HT1080 (cell line): ENCODE measurements at regions not wholly inside any gene's neighbourhood (a gene's known extent, or its start where the extent isn't known, plus 50 kb on each side); places are given as distances from the start of the nearest gene placed in this dataset.

Experiments
- DNase-seq: peaks from one replicate; pipeline ENCODE4 v3.0.0-alpha.2; 2015; ENCODE audit warnings: low read depth

DNA sequence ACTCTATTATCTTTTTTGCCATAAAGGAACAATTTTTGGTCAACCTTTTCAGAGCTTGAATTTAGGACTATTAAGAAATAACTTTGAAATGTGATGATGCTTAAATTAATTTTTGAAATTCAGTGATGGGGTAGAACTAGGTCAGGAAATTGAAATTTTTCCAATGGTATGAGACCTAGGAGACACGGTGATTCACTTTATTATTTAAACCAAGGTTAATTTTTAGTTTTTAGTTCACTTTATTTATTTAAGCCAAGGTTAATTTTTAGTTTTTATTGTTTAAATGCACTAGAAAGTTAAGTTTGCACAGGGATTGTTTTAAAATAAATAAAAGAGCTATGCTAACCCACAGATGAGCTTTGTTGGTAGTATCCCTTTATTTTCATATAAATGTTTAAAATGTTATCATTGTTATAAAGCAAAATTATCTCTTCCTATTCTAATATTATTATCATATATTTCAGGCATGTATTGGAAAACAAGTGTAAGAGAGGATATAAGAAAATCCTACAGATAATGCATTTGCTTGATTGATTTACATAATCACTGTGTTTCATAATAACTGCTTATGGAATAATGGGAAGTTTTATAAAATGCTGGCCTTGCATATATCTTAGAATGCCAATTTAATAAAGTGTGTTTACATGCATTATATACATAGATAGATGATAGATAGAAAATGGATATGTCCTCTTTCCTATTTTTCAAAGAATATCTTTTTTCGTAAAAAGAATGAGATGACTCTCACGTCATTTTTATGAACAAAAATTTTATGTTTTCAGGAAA is 163.6 kb downstream of the HGF start:
- DNase-seq, result no peak

DNA sequence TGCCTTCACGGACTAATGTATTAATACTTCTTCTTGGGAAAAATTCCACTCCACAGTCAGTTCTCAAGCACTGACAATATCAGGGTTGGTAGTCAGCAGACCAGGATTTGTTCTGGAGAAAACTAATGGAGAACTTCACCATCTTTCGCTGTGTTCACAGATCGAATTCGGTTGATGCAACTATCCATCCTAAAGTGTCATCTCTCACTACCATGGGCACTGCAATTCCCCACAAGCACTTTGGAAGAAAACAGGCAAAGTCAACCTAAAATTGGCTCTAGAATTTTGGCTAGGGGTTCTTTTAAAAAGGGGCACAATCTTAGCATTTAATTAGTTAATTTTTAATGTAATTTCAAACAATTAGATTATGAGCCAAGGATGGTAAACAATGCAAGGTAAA is 164.4 kb downstream of the HGF start:
- no peak for DNase-seq

DNA sequence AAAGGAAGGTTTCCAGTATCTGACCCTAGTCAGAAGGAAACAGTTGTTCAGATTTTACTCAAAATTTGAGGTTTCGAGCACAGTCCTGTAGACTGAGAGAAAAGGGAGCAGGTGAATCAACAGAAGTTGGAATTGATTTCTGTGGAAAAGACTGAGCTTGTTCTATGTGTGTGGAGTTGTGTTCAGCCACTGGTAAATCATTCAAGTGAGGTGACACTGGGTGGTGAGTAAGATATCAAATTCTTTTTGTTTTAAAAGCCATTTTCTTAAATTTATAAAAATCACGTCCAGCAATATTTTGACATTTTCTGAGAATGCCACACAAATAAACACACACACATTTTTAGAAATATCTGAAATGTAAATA is 165.1 kb downstream of the HGF start:
- DNase-seq, result no peak

DNA sequence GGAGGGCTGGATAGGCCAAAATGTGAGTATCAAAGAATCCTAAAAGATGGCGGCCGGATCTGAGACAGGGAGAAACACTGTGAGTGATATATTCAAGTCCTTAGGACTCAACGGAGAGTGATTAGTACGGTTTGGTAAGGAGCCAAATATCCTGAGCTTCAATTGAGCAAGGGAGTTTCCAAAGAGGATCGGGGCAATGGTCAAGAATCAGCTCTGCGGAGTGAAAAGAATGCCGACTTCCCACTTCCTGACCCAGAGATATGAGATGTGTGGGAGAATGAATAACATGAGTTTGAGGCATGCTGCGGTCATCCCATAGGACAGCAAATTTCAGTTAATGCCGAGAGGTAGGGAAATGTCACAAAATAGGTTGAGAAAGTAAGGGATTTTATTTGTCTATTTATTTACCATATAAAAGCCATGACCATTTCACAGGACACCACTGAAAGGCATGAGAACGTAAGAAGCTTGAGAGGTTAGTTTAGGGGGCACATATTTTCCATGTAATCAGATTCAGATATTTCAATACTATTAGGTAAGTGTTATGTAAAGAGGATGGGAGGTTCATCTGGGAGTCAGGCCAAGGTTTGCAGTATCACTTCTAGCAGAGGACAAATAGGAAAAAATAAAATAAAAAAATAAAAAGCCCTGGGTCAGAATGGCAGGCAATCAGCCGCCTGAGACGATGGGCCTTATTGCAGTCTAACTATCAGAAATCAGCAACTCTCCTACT is 165.6 kb downstream of the HGF start:
- peak; percentile 95 for DNase-seq

DNA sequence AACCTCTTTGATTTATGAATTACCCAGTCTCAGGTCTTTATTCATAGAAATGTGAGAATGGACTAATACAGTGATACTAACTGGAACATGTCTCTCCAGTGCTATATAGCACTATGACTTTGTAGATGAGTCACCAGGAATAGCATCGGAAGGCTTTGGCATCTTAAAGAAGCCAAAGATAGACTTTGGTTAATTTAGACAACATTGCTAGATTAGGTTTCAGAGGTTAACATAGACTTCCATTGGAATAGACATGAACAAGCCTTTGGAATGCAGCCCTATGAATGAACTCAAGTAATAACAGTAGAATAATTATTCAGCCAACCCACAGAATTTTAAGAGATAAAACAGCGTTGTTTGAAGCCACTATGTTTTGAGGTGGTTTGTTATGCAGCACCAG is 169.2 kb downstream of the HGF start:
- DNase-seq, result peak; percentile 58

DNA sequence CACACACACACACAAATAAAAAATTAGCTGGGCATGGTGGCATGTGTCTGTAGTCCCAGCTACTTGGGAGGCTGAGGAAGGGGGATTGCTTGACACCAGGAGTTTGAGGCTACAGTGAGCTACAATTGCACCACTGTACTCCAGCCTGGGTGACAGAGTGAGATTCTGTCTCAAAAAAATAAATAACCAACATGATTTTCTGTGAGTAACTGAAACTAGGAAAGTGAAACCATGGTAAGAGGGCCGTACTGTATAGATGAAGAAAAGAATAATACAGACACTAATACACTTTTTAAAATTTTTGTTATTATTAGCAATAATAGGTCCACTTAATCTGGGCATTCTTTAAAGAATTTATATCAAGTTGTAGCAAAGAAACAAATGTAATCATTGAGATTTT is 170.9 kb downstream of the HGF start:
- DNase-seq, result no peak

DNA sequence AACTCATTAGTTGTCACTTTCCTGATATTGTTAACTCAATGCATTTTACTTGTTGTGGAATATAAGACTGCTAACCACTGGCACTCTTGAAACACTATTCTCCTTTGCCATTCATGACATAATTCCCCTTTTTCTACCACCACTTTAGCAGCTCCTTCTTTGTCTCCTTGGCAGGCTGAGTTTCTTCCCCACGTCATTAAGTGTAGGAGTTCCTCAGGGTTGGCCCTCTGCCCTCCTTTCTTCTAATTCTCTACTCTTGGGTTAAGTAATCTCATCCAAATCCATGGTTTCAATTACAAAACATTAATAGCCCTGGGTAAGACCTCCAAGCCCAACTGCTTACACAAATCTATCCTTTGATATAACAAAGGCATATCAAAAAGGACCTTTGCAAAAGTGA is 175.1 kb downstream of the HGF start:
- no peak for DNase-seq

DNA sequence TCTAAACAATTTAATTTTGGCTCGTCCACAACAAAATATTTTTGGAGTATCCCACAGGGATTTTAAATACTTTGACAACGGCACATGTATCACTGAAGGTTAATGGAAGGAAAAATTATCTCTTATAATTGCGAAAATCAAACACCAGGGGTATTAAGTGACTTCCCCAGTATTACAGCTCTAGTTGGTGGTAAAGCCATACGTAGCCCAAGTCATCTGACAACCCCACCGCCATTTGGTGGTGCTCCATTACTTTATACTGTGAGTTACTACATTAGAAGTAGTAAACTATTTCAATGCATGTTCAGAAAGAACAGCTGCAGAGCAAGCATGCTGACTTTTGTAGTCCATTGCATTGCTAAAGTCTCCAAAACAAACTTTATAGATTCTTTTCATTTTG is 179.7 kb downstream of the HGF start:
- DNase-seq, result no peak

DNA sequence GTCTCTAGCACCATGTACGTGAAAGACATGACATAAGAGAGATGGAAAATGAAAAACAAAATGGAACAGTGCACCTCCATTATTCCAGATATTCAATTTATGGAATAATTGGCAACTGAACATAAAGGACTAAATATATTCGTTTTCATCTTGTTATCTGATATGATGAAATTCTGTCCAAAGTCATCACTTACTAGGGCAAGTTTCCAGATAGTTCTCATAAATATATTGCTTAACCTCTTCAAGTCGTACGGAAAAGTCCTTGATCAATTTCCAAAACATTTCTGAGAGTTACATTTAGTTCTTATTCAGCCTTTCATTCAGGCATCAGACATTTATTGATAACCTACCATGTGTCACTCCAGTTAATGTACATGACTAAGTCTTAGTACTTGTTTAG is 185.2 kb downstream of the HGF start:
- DNase-seq, result no peak

DNA sequence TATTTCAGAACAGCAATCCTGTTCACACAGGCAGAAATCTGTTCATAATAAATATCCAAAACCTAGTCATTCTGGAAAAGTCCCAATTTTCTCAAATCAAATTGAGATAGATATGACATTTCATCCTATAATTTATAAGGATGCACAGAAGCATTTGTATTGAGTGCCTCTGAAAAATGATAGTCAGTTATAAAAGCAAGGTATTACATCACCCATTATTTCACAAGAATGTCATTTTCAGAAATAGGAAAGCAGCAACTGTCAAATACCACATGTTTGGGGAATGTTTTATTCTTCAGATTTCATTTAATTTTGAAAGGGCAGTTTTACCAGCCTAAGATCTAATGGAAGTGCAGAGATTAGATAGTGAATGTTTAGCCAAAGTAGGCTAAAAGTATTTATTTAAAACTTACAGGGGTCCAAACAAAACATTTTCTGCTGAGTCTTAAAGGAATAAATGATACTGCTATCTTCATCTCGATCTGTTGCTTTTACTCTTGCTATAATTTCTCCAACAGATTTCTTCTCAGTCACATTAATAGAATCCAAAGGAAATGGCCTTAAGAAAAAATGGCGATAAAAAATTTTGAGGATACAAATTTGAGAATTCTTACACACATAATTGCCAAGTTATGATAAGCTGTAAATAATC is 185.8 kb downstream of the HGF start:
- no peak for DNase-seq

DNA sequence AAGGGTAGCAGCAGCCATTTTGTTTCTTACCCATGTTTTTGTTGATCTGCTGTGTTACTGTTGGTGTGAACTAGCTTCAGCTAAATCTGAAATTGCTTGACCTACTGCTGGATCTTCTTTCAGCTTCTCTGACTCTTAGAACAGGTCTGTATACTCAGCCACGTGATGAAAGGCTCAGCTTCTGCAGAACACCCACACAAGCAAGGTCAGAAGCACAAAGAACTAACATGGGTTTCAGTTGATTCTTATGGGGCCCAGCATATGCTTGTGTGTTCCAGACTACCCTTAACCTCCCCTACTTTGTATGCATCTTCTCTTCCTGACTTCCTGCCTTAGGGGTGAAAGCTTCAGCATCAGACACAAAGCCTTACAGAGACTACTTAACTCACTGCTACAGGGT is 186.8 kb downstream of the HGF start:
- no peak for DNase-seq

DNA sequence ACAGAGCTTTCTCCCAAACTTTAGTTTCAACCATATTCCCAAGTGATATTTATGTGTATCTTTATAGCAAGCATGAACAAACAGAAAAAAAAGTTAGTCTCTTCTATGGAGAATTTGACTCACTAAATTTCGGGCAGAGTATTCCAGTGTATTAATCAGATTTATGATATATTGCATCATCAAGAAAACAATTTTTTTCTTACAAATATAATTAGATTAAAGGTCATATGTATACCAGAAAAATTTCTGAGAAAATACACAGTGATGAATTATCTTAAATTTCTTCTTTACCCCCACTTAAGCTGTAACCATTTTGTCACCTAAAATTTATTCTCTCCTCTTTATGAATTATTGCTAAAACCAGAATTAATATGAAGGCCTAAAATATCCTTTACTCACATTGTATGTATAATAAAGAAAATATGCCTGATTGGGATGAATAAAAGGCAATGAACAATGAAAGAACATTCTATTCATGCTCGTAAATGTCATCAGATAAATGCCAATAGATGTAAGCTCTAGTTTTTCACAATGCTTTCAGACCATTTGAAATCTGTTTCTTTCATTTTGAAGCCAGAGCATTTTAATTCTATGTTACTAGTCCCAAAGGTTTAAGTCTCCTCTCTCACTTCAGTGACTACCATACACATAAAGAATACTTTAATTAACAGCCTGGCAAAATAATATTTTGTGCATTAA is 192.1 kb downstream of the HGF start:
- DNase-seq, result no peak

DNA sequence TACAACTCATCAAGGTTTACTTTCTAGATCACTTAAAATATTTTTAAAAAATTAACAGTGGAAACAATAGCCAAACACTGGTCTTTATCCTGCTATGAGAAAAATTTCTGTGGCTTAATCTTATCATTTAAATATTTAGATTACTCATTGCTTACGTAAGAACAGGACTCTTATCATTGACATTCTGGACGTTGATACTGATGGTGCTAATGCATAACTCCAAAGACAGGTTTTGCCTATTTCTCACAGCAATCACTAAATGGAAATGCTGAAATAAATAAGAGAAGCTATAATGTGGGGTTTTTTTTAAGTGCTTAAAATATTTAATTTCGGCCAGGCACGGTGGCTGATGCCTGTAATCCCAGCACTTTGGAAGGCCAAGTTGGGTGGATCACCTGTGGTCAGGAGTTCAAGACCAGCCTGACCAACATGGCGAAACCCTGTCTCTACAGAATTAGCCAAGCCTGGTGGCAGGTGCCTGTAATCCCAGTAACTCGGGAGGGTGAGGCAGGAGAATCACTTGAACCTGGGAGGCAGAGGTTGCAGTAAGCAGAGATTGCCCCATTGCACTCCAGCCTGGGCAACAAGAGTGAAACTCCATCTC is 195.0 kb downstream of the HGF start:
- DNase-seq, result no peak

DNA sequence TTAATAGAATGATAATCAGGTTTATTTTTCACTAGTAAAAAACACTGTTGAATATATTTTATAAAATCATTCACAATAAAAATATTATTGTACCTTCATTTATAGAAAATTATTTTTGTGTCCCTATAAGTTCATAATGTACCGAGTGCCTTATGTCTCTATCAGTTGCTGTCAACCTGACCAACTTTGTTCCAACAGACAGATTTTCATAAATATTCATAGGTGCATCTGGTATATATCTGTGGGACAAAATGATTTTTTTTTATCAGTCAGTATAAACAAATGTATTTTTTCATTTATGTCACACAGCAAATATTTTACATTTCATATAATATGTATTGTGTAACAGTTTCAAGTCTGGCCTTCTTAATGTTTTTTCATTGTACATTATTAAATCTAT is 195.9 kb downstream of the HGF start:
- no peak for DNase-seq

DNA sequence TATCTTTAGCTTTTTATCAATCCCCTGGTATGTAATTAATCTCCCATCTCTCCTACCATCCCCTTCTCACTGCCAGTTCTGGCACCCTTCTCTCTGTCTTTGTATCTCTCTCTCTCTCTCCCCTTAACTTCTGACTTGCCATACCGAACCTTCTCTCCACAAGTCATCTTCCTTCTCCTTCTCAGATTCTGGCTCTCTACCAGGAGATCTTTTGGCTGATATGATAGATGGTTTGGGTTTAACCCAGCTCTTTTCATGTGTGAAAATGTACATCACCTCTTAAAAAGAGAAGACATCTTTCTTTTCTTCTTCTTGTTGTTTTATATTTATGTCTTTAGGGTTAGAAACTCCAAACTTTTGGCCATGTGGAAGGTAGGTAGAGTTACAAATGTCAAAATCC is 196.7 kb downstream of the HGF start:
- DNase-seq, result no peak

DNA sequence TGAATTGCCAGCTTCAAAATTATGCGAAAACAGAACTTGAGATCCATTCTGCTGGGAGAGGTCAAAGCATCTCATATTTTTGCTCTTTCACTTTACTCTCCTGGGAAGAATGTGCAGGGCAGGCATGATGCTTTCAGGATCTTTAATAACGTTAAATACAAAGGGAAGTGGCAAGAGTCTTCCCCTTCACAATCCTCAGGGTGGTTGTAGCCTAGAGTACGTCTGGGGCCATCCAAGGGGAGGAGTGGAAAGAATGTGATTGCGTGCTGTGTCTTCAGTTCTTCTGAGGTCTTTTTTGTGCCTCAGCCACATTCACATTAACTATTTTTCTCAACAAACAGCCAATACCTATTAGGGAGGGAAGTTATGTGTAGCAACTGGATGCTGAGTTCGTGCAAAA is 207.3 kb downstream of the HGF start:
- no peak for DNase-seq

DNA sequence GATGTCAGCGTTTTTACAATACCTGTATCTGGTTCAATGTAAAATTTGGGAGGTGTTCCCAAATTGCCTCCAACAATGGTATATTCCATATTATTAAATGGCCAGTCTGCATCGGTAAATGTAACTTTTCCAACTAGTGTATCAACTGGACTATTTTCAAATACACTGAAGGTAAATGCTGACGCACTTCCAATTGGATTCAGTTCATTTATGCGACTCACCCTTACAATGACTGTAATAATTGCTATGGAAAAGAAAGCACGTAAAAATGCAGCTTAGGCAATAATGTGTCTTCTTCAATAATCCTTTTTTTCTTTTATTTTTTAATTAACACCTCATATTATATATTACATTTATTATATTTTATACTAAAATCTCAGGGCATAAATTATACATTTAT is 209.1 kb downstream of the HGF start:
- DNase-seq, result no peak

DNA sequence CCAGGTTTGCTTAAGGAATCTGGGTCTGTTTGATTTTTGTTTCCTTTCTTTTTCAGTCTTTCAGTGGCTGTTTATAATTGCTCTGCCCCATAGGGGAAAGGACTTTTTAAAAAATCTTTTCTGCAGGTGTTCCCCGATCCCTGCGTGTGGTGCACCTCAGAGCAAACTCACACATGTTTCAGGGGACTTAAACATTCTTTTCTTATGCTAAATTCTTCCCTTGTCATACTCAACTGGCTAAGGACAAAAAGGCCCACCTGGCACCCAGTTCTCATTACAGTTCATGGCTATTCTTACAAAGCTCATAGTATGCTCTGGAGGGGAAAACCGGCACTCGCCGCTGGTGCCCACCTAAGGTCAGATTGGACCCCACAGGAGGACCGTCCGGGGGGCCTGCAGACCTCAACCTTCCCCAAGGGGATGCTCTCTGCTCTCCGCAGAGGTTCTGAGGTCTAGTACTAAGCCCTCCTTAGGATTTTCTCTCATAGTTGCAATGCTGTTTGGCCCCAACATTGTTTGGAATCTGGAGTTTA is 220.3 kb downstream of the HGF start:
- no peak for DNase-seq

DNA sequence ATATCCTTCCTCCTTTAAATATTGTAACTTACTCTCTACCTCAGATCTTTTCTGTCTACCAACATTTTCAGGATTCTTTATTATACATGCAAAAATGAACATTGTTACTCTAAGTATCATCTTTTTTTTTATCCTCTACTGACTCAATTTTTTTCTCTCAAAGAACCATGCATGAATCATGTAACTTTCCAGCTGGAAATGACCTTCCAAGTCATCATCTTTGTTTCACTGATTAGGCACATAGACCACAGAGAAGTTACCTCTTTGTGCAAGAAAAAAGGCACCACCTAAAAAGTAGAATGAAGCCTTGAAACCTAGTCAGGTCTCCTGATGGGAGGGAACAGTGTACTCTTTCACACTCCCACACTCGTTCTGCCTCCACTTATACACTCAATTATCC is 234.9 kb downstream of the HGF start:
- peak; percentile 8 for DNase-seq

DNA sequence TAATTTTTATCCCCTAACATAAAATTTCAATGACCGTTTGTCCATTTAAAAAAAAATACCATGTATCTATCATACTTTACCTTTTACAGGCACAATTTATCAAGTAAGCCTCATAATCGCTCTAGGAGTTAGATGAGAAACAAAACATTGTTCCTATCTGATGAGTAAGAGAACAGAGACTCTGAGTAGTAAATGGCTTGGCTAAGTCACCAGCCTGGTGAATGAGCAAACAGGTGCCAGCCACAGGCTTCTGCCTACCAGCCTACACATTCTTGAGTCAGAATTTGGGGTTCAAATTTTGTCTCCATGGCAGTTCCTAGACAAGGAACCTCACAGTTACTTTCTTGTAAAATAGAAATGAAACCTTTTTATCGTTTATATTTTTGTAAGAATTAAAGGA is 235.4 kb downstream of the HGF start:
- no peak for DNase-seq

DNA sequence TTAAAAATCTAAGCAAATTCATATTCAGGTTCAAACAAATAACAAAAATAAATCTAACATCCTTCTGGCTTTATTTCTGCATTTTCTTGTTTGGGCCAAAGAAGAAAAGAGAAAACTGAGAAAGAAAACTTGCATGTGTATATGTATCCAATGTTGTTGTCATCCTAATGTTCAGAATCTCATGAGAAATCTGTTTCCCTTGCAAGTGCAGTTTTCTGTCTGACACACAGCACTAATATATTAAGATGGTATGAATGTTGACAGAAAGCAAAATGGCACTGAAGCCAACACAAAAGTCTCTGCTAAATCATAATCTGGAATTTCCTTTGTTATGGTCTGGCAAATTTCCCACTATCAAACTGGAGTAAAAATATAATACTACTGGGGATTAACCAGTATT is 235.9 kb downstream of the HGF start:
- no peak for DNase-seq
